H9 (cell line): ENCODE measurements at regions not wholly inside any gene's neighbourhood (a gene's known extent, or its start where the extent isn't known, plus 50 kb on each side); places are given as distances from the start of the nearest gene placed in this dataset.

Experiments used
- DNase-seq: peaks from one replicate; pipeline ENCODE4 v3.0.0-alpha.2; 2017
- H2AFZ ChIP-seq: one replicate; pipeline ENCODE4 v1.6.1; 2013; ENCODE audit warnings: mild to moderate bottlenecking, low read length, control low read depth, moderate library complexity
- H2AK5ac ChIP-seq: 2 replicates; pipeline ENCODE4 v1.6.1; 2013; ENCODE audit warnings: low read length, control low read depth, mixed read lengths; ENCODE audit not compliant: insufficient read length
- H2BK120ac ChIP-seq: one replicate; pipeline ENCODE4 v1.6.1; 2013; ENCODE audit warnings: low read depth, mild to moderate bottlenecking, low read length, control low read depth, inconsistent platforms; ENCODE audit not compliant: poor library complexity, severe bottlenecking
- H2BK12ac ChIP-seq: 2 replicates; pipeline ENCODE4 v1.6.1; 2013; ENCODE audit warnings: low read length, control low read depth, mixed read lengths, low read depth; ENCODE audit not compliant: insufficient read length
- H2BK15ac ChIP-seq: 2 replicates; pipeline ENCODE4 v1.6.1; 2013; ENCODE audit warnings: low read depth, low read length, control low read depth
- H2BK20ac ChIP-seq: one replicate; pipeline ENCODE4 v1.6.1; 2013; ENCODE audit warnings: low read depth, mild to moderate bottlenecking, low read length, control low read depth, inconsistent platforms; ENCODE audit not compliant: poor library complexity, severe bottlenecking
- H2BK5ac ChIP-seq: 2 replicates; pipeline ENCODE4 v1.6.1; 2013; ENCODE audit warnings: low read length, control low read depth, mixed read lengths; ENCODE audit not compliant: insufficient read length
- H3K14ac ChIP-seq: 2 replicates; pipeline ENCODE4 v1.6.1; 2013; ENCODE audit warnings: low read length, control low read depth; ENCODE audit not compliant: insufficient read depth
- H3K18ac ChIP-seq: 2 replicates; pipeline ENCODE4 v1.6.1; 2013; ENCODE audit warnings: low read depth, mild to moderate bottlenecking, mixed read lengths, low read length, control low read depth; ENCODE audit not compliant: insufficient read length
- H3K23ac ChIP-seq: 2 replicates; pipeline ENCODE4 v1.6.1; 2013; ENCODE audit warnings: low read length, control low read depth, mixed read lengths, low read depth; ENCODE audit not compliant: insufficient read length
- H3K23me2 ChIP-seq: 2 replicates; pipeline ENCODE4 v1.6.1; 2013; ENCODE audit warnings: low read depth, mild to moderate bottlenecking, mixed read lengths, low read length, control low read depth; ENCODE audit not compliant: insufficient read length, poor library complexity, severe bottlenecking
- H3K27ac ChIP-seq: 2 replicates; pipeline ENCODE4 v1.5.1; 2013; ENCODE audit warnings: low read length, control low read depth, mixed read lengths, low read depth; ENCODE audit not compliant: insufficient read length
- H3K27me3 ChIP-seq: 2 replicates; pipeline ENCODE4 v1.6.1; 2013; ENCODE audit warnings: low read length, control low read depth, inconsistent platforms; ENCODE audit not compliant: insufficient read depth
- H3K4ac ChIP-seq: 2 replicates; pipeline ENCODE4 v1.6.1; 2013; ENCODE audit warnings: low read depth, mild to moderate bottlenecking, control low read depth, inconsistent platforms, low read length, moderate library complexity
- H3K4me1 ChIP-seq: 2 replicates; pipeline ENCODE4 v1.6.1; 2013; ENCODE audit warnings: low read length, control low read depth, inconsistent platforms; ENCODE audit not compliant: insufficient read depth
- H3K4me2 ChIP-seq: 2 replicates; pipeline ENCODE4 v1.6.1; 2013; ENCODE audit warnings: low read length, control low read depth, mixed read lengths; ENCODE audit not compliant: insufficient read length, insufficient read depth
- H3K56ac ChIP-seq: 2 replicates; pipeline ENCODE4 v1.6.1; 2013; ENCODE audit warnings: low read depth, mild to moderate bottlenecking, mixed read lengths, low read length, control low read depth; ENCODE audit not compliant: insufficient read length
- H3K79me1 ChIP-seq: 2 replicates; pipeline ENCODE4 v1.6.1; 2013; ENCODE audit warnings: low read depth, mild to moderate bottlenecking, moderate library complexity, low read length, control low read depth, inconsistent platforms; ENCODE audit not compliant: insufficient read depth, poor library complexity, severe bottlenecking
- H3K79me2 ChIP-seq: 2 replicates; pipeline ENCODE4 v1.6.1; 2013; ENCODE audit warnings: low read length, control low read depth, inconsistent platforms; ENCODE audit not compliant: insufficient read depth
- H3K9ac ChIP-seq: 2 replicates; pipeline ENCODE4 v1.6.1; 2013; ENCODE audit warnings: low read length, control low read depth, mixed read lengths; ENCODE audit not compliant: insufficient read length; ENCODE audit errors: extremely low read depth
- H3K9me3 ChIP-seq: one replicate; pipeline ENCODE4 v1.6.1; 2013; ENCODE audit warnings: low read depth, low read length, inconsistent platforms; ENCODE audit not compliant: control insufficient read depth
- H3T11ph ChIP-seq: one replicate; pipeline ENCODE4 v1.6.1; 2013; ENCODE audit warnings: mild to moderate bottlenecking, low read length, control low read depth, inconsistent platforms
- H4K20me1 ChIP-seq: one replicate; pipeline ENCODE4 v1.6.1; 2013; ENCODE audit not compliant: control insufficient read depth, insufficient read length, insufficient read depth
- H4K5ac ChIP-seq: 2 replicates; pipeline ENCODE4 v1.6.1; 2013; ENCODE audit warnings: low read depth, mild to moderate bottlenecking, mixed read lengths, low read length, control low read depth; ENCODE audit not compliant: insufficient read length
- H4K8ac ChIP-seq: replicated peaks from 2 replicates; pipeline ENCODE4 v1.6.1; 2013; ENCODE audit warnings: low read length, control low read depth, mixed read lengths, low read depth; ENCODE audit not compliant: insufficient read length
- H4K91ac ChIP-seq: 2 replicates; pipeline ENCODE4 v1.6.1; 2013; ENCODE audit warnings: low read depth, mild to moderate bottlenecking, moderate library complexity, mixed read lengths, low read length, control low read depth; ENCODE audit not compliant: insufficient read length
- H3K27ac Mint-ChIP-seq, 3 experiments: 2 replicates in 2 of 3; 3 replicates in 1 of 3; pipeline ENCODE4 v1.8.0; 2020 to 2021; ENCODE audit warnings: mixed read lengths in 3 of 3, mild to moderate bottlenecking in 1 of 3, moderate library complexity in 1 of 3
- H3K27me3 Mint-ChIP-seq: 2 replicates; pipeline ENCODE4 v1.8.0; 2021; ENCODE audit warnings: low read depth, mild to moderate bottlenecking, moderate library complexity, mixed read lengths
- H3K36me3 Mint-ChIP-seq, 3 experiments: 2 replicates in 2 of 3; 3 replicates in 1 of 3; pipeline ENCODE4 v1.8.0; 2020 to 2021; ENCODE audit warnings: low read depth in 3 of 3, mixed read lengths in 3 of 3; ENCODE audit not compliant: insufficient read depth in 1 of 3
- H3K4me1 Mint-ChIP-seq, 2 experiments: 2 replicates each; pipeline ENCODE4 v1.8.0; 2020; ENCODE audit warnings: mixed read lengths in 2 of 2
- H3K4me3 Mint-ChIP-seq, 2 experiments: 2 replicates in 1 of 2; 3 replicates in 1 of 2; pipeline ENCODE4 v1.8.0; 2020 to 2021; ENCODE audit warnings: mild to moderate bottlenecking in 2 of 2, mixed read lengths in 2 of 2, moderate library complexity in 1 of 2
- H3K9me3 Mint-ChIP-seq, 2 experiments: 2 replicates in 1 of 2; 3 replicates in 1 of 2; pipeline ENCODE4 v1.8.0; 2020; ENCODE audit warnings: mild to moderate bottlenecking in 2 of 2, mixed read lengths in 2 of 2, moderate library complexity in 1 of 2
- TF ChIP-seq, protein P1 (sequence below): fragments of 200-600 bp; sonication (generic); conservative IDR thresholded peaks from 3 replicates; pipeline ENCODE4 v1.8.0; 2021; ENCODE audit warnings: antibody characterized with exemption, mild to moderate bottlenecking

DNA sequence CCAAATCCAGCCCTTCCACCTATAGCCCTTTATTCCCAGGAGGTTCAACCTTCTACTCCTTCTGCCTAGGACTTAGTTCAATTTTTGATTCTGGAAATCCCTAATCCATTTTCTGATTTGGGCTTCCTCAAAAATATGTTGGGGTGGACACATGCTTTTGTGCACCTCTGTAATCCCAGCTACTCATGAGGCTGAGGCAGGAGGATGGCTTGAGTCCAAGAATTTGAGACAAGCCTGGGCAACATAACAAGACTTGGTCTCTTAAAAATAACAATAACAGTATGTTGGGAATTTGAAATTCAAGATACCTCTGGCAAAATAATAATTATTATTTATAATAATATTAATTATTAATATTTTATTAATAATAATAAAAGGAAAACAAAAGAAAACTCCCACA is 188.7 kb upstream of the TLE4 start:
- no peak for DNase-seq
- no peak overlapping the region for H3K56ac ChIP-seq
- H3K4me2 ChIP-seq = no peak overlapping the region
- H4K20me1 ChIP-seq = no peaks in the 10 kb centered on the region
- H3K9ac ChIP-seq = no peak overlapping the region
- Mint-ChIP-seq H3K36me3 (peaks cover 1 to 11% (median 2%) of the 10 kb centered on the region in 3 experiments; a peak in 6 of 7 replicates), H3K4me3 (no peak overlapping the region), H3K4me1 (peaks cover 20 to 21% of the 10 kb centered on the region in 2 experiments), H3K9me3 (peaks cover 3 to 8% of the 10 kb centered on the region in 2 experiments), H3K27me3 (no peaks in the 10 kb centered on the region), H3K27ac (peak overlapping the region in 1 of 3 experiments; percentile 21; a peak in 1 of 7 replicates)
- no peak overlapping the region for H2AK5ac ChIP-seq
- H3K23ac ChIP-seq = no peak overlapping the region
- H3K4ac ChIP-seq = no peak overlapping the region
- no peak overlapping the region for H4K91ac ChIP-seq
- H4K5ac ChIP-seq = no peak overlapping the region
- H3K18ac ChIP-seq = no peak overlapping the region
- no peak overlapping the region for H2BK120ac ChIP-seq
- no peaks in the 10 kb centered on the region for H3K27me3 ChIP-seq
- peaks cover 4% of the 10 kb centered on the region; the same call in 1 of the 2 replicates for H3K4me1 ChIP-seq
- H3K23me2 ChIP-seq = no peaks in the 10 kb centered on the region
- TF ChIP-seq, protein P1, sequence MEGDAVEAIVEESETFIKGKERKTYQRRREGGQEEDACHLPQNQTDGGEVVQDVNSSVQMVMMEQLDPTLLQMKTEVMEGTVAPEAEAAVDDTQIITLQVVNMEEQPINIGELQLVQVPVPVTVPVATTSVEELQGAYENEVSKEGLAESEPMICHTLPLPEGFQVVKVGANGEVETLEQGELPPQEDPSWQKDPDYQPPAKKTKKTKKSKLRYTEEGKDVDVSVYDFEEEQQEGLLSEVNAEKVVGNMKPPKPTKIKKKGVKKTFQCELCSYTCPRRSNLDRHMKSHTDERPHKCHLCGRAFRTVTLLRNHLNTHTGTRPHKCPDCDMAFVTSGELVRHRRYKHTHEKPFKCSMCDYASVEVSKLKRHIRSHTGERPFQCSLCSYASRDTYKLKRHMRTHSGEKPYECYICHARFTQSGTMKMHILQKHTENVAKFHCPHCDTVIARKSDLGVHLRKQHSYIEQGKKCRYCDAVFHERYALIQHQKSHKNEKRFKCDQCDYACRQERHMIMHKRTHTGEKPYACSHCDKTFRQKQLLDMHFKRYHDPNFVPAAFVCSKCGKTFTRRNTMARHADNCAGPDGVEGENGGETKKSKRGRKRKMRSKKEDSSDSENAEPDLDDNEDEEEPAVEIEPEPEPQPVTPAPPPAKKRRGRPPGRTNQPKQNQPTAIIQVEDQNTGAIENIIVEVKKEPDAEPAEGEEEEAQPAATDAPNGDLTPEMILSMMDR = no peak
- no peak overlapping the region for H2BK12ac ChIP-seq
- H3K27ac ChIP-seq = no peak overlapping the region
- H3K79me2 ChIP-seq = no peaks in the 10 kb centered on the region
- H2BK15ac ChIP-seq = no peak overlapping the region
- H4K8ac ChIP-seq = no peak overlapping the region
- no peak overlapping the region for H2AFZ ChIP-seq
- H3T11ph ChIP-seq = no peak overlapping the region
- H3K9me3 ChIP-seq = no peaks in the 10 kb centered on the region
- no peak overlapping the region for H2BK5ac ChIP-seq
- no peaks in the 10 kb centered on the region for H3K79me1 ChIP-seq
- no peak overlapping the region for H2BK20ac ChIP-seq
- H3K14ac ChIP-seq = no peak overlapping the region
